HG03558 (cell line): ENCODE measurements at regions not wholly inside any gene's neighbourhood (a gene's known extent, or its start where the extent isn't known, plus 50 kb on each side); places are given as distances from the start of the nearest gene placed in this dataset.

ENCODE experiments used
- ATAC-seq: cut with Tn5 transposase; IDR thresholded peaks from one replicate; pipeline ENCODE4 v1.9.1; 2021; ENCODE audit warnings: moderate number of reproducible peaks; ENCODE audit not compliant: unreplicated experiment; ENCODE audit errors: extremely low read depth

DNA sequence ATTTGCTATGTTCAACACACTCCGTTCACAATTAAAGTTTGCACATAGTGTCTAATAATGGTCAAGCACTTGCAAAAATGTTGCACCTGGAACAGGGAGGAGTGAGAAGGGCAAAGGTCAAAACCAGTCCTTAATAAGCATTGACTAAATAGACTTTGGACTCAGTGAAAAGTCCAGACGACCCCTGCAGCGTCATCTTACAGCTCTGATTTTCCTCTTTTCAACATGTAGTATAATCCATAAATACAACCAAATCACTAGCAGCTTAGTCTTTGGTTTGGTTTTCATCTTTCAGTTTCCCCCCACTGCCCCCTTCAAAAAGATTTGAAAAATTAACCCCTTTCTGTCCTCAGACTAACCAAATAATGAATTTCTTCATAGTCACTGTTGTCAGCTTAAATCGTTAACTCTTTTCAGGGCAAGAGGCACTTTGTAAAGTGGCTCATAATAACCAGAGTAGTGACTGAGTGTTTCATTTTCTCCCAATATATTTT, 290.3 kb downstream of the PTPRC start:
- no peak for ATAC-seq

DNA sequence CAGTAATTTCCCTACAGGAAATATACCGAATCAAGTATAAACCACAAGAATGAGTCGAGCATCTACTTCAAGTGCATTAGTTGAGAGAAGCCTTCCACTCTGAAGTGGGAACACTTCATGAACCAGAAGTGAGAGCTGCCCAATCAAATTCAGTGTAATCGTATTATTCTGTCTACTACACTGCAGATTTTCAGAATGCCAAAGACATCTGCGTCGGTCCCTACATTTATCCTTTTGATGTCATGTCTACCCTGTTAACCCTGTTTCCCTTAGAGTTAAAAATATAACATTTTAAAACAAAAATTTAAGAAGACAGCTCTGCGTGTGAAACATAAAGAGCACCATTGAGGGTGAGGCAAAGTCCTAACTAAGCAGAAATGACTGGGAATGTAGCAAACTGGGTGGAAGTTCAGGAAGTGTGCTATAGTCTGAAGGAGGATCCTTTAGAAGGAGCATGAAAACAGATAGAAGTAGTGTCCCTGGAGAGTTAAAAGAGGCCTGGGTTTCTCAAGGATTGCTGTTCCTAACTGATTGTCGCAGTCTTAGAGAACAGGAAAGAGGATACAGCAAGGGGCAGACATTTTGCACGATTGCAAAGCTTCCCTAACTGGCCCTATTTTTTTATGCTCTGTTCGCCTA, 291.2 kb downstream of the PTPRC start:
- no peak for ATAC-seq

DNA sequence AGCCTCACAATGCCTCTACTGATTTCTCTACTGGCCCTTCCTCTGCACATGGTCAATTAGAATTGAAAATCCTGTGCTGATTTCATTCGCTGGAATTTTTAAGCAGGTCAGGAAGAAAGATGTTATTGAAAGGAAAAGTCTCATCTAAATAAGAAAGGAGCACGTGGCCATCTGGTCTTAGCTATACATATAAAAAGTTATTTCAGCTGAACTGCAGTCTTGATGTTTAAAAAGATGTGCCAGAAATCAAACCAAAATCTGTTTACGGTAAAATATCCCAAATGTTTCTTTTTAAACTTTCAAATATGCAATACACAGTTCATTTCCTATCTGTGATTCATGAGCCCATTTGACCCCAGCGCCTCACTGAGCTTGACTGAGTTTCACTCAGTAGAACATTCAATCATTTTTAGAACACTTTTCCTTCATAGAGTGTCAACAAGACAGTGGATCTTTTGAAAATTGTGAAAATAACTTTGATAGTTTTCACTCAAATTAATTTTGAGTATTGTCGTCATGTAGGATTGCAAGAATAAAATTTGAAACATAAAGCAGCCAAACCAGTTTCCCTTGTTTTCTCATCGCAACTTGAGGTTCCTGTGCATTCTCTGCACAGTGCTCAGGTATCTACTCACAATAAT, 293.6 kb downstream of the PTPRC start:
- no peak for ATAC-seq

- ATAC-seq = no peak
Observed at GRCh38 chr1:198933515-198934222, 294.8 kb downstream of the PTPRC start.

DNA sequence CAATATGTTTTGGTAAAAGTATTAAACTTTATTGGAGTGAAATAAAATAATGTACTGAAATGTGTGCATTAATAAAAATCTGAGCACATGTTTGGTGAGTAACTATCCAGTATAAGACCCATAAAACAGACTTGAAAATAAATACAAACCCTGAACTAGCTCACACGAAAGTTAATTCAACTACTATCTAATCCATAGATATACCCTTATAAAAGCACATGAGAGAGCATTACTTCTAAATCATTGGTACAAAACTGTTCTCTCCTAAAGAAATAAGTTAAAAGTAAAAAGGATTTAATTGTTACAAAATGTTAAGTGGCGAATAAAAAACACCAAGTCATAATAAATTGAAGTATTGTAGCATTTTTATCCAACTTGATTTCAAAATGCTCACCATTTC, 295.6 kb downstream of the PTPRC start:
- ATAC-seq = no peak

GRCh38 chr1:198934901-198935305, 296.1 kb downstream of the PTPRC start:
- no peak for ATAC-seq

- ATAC-seq = peak; percentile 25
Observed at GRCh38 chr1:198935306-198935921, 296.6 kb downstream of the PTPRC start.

DNA sequence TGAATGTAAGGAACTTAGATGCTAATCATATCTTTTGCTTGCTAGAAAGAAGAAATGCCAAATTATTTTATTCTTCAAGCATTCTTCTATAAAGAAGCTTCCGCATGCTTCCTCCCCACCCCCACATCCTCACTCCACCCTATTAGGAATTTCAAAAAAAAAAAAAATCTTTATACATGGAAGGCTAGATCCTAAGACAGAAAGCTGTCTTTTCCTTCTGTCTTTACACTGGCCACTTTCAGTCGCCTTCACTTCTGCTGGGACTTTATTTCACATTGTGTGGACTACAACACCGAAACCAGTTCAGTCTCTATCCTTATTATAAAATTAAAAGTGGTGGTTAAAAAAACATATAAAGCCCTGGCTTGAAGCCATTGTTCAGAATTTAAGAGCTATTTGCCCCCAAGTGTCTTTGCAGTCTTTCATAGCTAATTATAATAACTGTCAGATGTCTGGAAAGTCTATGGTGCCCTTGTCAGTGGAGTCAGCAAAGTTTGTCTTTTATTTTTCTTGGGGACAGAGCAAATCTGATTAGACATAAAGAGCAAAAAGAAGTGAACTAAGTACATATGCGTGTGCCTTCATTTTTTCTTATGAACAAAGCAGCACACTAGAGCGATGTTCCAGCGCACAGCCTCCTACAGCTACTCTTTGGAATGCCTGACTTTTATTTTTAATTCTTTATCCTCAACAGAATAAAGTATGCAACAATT, 297.7 kb downstream of the PTPRC start:
- ATAC-seq = no peak

DNA sequence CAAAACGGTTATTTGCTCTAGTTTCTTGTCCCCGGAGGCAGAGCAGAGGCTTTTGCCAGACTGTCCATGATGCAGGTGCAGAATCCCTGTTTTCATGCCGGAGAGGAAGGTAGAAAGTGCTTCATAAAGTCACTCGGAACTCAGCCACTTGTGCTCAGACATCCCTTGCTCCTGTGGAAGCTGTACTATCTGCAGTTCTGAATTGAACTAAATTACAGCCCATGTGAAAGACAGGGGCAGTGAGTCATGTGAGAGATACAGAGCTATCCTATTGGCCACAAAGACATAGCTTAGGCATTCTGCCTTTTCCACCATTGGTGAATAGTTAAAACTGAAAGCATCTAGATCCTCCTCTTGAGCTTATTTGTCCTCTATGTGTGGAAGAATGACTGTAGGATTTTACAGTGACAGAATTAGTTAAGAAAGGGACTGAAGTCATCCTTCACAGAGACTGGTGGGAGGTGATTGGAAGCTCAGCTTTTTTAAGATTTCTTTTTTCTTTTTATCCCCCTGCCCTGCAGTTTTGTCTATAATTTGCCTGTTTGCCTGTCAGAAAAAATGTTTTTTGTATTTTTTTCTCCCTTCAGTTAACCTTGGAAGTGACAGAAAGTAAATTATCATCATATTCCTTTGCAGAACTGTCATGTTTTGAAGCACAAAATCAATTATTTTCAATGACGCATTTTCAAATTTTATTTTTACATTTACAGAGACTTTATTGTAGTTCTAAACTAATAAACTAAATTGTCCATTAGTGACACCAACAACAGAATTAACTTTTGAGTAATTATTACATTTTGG, 298.6 kb downstream of the PTPRC start:
- peak; percentile 96 for ATAC-seq

DNA sequence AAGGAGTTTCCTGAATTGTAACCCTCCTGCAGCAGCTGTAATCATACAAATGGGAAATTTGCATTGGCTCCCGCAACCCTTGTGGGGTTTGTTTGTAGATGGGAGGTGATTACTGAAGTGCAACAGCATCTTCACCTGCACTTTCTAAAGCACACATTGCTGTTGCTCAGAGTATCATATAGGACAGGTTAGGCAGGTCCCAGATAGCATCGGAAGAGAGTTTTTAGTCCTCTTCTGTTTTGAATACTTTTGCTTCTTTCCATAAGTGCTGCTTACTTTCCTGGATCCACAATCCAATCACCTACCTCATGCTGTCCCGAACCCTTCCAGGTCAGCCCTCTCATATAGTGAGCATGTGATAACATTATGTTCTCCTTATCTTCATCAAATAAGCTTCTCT, 300.4 kb downstream of the PTPRC start:
- no peak for ATAC-seq

DNA sequence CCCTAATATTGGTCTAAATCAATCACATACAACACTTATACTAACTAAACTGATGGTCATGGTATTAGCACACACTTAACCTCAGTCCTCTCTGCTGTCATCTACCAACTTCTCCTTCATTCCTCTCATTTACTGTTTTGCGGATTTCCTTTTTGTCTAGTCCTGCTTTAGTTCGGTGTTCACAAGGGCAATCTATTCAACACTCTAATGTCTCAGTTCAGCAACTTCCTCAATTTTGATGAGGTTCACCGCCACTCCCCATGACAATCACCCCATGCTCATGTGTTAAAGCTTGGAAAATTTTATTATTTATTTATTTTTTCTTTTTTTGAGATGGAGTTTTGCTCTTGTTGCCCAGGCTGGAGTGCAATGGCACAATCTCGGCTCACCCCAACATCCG, 301.1 kb downstream of the PTPRC start:
- no peak for ATAC-seq

DNA sequence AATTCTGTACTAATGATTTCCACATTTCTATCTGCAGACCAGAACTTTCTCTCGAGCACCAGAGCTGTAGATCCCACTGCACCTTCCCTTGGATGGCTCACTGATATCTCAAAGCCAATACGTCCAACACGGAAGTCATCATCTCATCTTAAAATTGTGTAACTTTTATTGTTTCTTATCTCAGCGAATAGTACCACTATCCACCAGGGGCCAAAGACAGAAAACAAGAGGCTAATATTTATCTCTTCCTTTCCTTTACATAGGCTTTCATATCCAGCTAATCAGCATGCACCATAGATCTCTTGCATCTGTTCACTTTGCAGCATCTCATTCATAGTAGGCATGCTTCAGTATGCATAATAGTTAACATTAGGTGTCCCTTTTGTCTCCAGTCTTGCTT, 303.6 kb downstream of the PTPRC start:
- ATAC-seq = no peak

GRCh38 chr1:198943484-198944187, 304.8 kb downstream of the PTPRC start:
- no peak for ATAC-seq

DNA sequence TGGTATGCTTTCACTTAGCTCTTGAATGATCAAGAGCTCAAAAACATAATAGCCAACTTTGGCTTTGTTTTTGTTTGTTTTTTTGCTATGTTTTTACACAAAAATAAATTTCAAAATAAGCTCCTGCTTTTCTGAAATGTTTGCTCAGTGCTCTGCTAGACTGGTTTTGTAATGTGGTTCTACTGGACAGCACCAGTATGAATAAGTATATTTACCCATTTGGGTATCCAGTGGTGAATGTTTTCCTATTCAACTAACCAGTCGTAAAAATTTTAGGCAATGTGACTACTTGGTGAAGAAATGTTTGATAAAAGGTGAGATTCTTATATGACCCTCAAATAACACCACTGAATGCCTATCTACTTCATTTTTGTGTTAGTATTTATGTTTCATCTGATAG, 308.6 kb downstream of the PTPRC start:
- ATAC-seq = no peak

GRCh38 chr1:198948895-198949659, 310.2 kb downstream of the PTPRC start:
- ATAC-seq = no peak

DNA sequence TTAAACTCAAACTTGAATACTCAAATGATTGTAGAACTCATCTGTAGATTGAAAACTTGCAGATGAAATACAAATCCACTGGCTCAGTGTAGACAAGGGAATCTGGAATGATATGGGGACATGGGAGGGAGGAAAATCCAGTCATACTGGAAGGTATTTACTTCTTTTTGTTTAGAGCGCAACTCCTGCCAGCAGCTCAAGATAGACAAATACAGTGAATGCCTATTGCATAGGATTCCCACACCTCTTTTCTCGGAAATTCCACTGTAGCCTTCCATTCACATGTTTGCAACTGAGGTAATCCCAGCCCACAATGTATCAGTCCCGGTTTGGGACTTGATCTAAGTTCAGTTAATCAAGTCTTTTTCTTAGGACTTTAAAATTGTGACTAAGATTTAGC, 311.2 kb downstream of the PTPRC start:
- no peak for ATAC-seq

- ATAC-seq = no peak
Observed at GRCh38 chr1:198955085-198955484, 316.2 kb downstream of the PTPRC start.

DNA sequence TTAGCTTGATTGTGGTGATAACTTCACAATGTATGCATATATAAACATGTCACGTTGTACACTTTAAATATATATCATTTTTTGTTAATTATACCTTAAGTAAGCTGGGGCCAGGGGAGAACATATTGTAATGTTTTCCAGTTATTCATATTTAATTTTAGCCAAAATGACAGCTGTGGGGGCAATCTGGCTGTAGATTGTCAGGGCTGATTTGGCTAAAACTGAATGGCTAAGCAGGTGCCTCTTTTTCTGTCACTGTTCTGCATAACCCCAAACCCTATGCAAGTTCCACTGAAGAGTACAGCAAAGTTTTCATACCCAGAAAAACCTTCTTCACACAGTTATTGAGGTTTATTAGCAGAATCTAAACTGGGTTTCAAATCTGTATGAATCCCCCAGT, 318.2 kb downstream of the PTPRC start:
- no peak for ATAC-seq
